Mesendoderm (in vitro differentiated cells): ENCODE measurements at regions not wholly inside any gene's neighbourhood (a gene's known extent, or its start where the extent isn't known, plus 50 kb on each side); places are given as distances from the start of the nearest gene placed in this dataset.
A peak's percentile ranks its signal among the peaks of the same experiment; 100 is the strongest.

ENCODE experiments used
- DNase-seq: peaks from one replicate; pipeline ENCODE4 v3.0.0; 2013
- H2AK5ac ChIP-seq: 2 replicates; pipeline ENCODE4 v1.6.1; 2013; ENCODE audit warnings: low read length, inconsistent platforms
- H2BK120ac ChIP-seq: 2 replicates; pipeline ENCODE4 v1.6.1; 2013; ENCODE audit warnings: low read depth, mild to moderate bottlenecking, low read length, moderate library complexity, mixed read lengths
- H2BK15ac ChIP-seq: replicated peaks from 2 replicates; pipeline ENCODE4 v1.6.1; 2013; ENCODE audit warnings: low read depth, mild to moderate bottlenecking, moderate library complexity
- H2BK5ac ChIP-seq: 2 replicates; pipeline ENCODE4 v1.6.1; 2013; ENCODE audit warnings: low read length, inconsistent platforms
- H3K18ac ChIP-seq: 2 replicates; pipeline ENCODE4 v1.6.1; 2013; ENCODE audit warnings: mild to moderate bottlenecking, low read length, mixed read lengths
- H3K23ac ChIP-seq: one replicate; pipeline ENCODE4 v1.6.1; 2013; ENCODE audit warnings: low read length
- H3K27ac ChIP-seq: 2 replicates; pipeline ENCODE4 v1.5.1; 2013; ENCODE audit warnings: low read depth, mild to moderate bottlenecking, inconsistent platforms, low read length, moderate library complexity
- H3K27me3 ChIP-seq: 2 replicates; pipeline ENCODE4 v1.6.1; 2013; ENCODE audit warnings: low read length, control low read depth, mild to moderate bottlenecking, inconsistent platforms; ENCODE audit not compliant: insufficient read depth, poor library complexity
- H3K36me3 ChIP-seq: 2 replicates; pipeline ENCODE4 v1.6.1; 2013; ENCODE audit warnings: low read length, inconsistent platforms; ENCODE audit not compliant: control insufficient read depth, insufficient read depth
- H3K4ac ChIP-seq: one replicate; pipeline ENCODE4 v1.6.1; 2013; ENCODE audit warnings: low read depth, mild to moderate bottlenecking, low read length, moderate library complexity
- H3K4me1 ChIP-seq: 2 replicates; pipeline ENCODE4 v1.6.1; 2013; ENCODE audit warnings: low read depth, low read length, inconsistent platforms; ENCODE audit not compliant: control insufficient read depth
- H3K4me2 ChIP-seq: 2 replicates; pipeline ENCODE4 v1.6.1; 2013; ENCODE audit warnings: low read length
- H3K4me3 ChIP-seq: 2 replicates; pipeline ENCODE4 v1.5.1; 2013; ENCODE audit warnings: mild to moderate bottlenecking, low read length
- H3K56ac ChIP-seq: one replicate; pipeline ENCODE4 v1.6.1; 2013; ENCODE audit warnings: low read length
- H3K79me1 ChIP-seq: 2 replicates; pipeline ENCODE4 v1.6.1; 2013; ENCODE audit warnings: low read length, inconsistent platforms
- H3K79me2 ChIP-seq: 2 replicates; pipeline ENCODE4 v1.6.1; 2013; ENCODE audit warnings: mild to moderate bottlenecking, low read length; ENCODE audit not compliant: control insufficient read depth, insufficient read depth
- H3K9ac ChIP-seq: 2 replicates; pipeline ENCODE4 v1.6.1; 2013; ENCODE audit warnings: low read length, inconsistent platforms
- H4K5ac ChIP-seq: one replicate; pipeline ENCODE4 v1.6.1; 2013; ENCODE audit warnings: low read length
- H4K8ac ChIP-seq: one replicate; pipeline ENCODE4 v1.6.1; 2013; ENCODE audit warnings: low read depth, mild to moderate bottlenecking, control low read depth, low read length, moderate library complexity
- WGBS: extraction: QIAGEN DNeasy Blood & Tissue Kit; methylation state at CpG from one replicate; pipeline ENCODE4 v1.1.7; 2013; ENCODE audit warnings: low lambda C conversion rate, missing lambda C conversion rate; ENCODE audit not compliant: insufficient coverage; ENCODE audit errors: extremely low coverage; 5-methylcytosine and 5-hydroxymethylcytosine counted together

DNA sequence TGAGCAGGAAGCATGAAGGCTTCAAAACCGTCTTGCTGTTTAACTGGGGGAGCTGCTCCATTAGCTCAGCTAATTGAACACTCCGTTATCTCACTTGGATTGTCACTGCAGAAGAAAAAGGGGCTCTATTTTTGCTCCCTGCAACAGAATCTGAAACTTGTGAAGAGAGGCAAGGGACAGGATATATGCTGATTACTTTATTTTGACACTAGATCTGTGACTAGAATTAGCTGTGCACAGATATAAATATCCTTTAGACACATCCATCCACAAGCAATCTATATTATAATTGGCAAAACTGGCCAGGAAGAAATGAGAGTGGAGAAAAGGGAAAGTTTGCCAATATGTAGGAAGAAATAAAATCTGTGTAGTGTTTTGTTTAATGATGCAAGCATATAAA, 700.1 kb upstream of the CHAC2 start:
- no peak overlapping the region for H2AK5ac ChIP-seq
- no peak overlapping the region for H4K8ac ChIP-seq
- H2BK5ac ChIP-seq, result no peak overlapping the region
- H2BK120ac ChIP-seq, result no peak overlapping the region
- H3K27ac ChIP-seq, result no peak overlapping the region
- WGBS, result no CpG with 5 or more reads among the region's 2 CpGs
- H3K4me1 ChIP-seq, result no peaks in the 10 kb centered on the region
- H3K79me2 ChIP-seq, result no peaks in the 10 kb centered on the region
- no peak overlapping the region for H3K4ac ChIP-seq
- peak; percentile 12 for DNase-seq
- H3K9ac ChIP-seq, result no peak overlapping the region
- H3K56ac ChIP-seq, result no peak overlapping the region
- no peaks in the 10 kb centered on the region for H3K27me3 ChIP-seq
- no peak overlapping the region for H4K5ac ChIP-seq
- no peak overlapping the region for H2BK15ac ChIP-seq
- H3K23ac ChIP-seq, result no peak overlapping the region
- no peaks in the 10 kb centered on the region for H3K36me3 ChIP-seq
- no peak overlapping the region for H3K4me3 ChIP-seq
- no peak overlapping the region for H3K18ac ChIP-seq
- H3K4me2 ChIP-seq, result no peak overlapping the region
- H3K79me1 ChIP-seq, result no peaks in the 10 kb centered on the region

DNA sequence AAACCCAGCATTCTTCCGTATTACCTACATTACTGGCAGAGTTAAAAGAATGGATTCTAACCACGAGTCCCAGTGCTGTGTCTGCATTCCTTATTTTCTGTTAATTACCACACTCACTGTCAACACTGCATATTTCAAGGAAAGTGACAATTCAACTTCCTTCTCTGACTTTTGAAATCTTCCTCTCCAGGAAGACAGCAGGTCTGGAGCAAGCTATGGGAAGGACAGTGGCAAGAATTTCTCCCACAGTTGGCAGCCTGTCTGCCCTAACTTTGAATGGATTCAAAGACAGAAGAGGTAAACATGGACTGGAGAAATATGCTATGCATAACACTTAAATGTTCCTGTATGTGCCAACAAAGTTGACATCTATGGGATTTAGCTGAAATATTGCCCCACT, 700.5 kb upstream of the CHAC2 start:
- H4K8ac ChIP-seq, result no peak overlapping the region
- no peaks in the 10 kb centered on the region for H3K79me2 ChIP-seq
- H3K4me3 ChIP-seq, result no peak overlapping the region
- no CpG with 5 or more reads among the region's 2 CpGs for WGBS
- peak; percentile 55 for DNase-seq
- H2BK15ac ChIP-seq, result no peak overlapping the region
- H3K4ac ChIP-seq, result no peak overlapping the region
- no peaks in the 10 kb centered on the region for H3K4me1 ChIP-seq
- no peak overlapping the region for H2BK5ac ChIP-seq
- H3K56ac ChIP-seq, result no peak overlapping the region
- no peaks in the 10 kb centered on the region for H3K27me3 ChIP-seq
- H3K4me2 ChIP-seq, result no peak overlapping the region
- H4K5ac ChIP-seq, result no peak overlapping the region
- H3K18ac ChIP-seq, result no peak overlapping the region
- no peak overlapping the region for H3K23ac ChIP-seq
- H3K9ac ChIP-seq, result no peak overlapping the region
- H2AK5ac ChIP-seq, result no peak overlapping the region
- no peak overlapping the region for H2BK120ac ChIP-seq
- no peaks in the 10 kb centered on the region for H3K36me3 ChIP-seq
- H3K79me1 ChIP-seq, result no peaks in the 10 kb centered on the region
- H3K27ac ChIP-seq, result no peak overlapping the region

DNA sequence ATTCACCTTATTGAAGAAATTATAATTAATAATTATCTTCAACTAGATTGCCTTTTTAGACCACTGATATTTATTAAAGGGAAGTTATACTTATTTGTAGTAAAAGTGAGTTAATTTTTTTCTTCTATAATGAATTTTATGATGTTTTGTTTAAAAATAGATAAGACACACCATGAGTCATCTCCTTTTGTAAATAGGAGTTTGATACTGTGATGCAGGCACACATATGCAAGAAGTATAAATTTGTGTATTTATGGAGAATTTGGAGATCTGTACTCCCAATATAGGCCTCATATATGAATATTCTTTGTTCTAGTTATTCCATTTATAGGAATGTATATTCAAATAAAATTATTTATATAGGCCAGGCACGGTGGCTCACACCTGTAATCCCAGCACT, 703.5 kb upstream of the CHAC2 start:
- H3K9ac ChIP-seq, result no peak overlapping the region
- H3K4me1 ChIP-seq, result no peaks in the 10 kb centered on the region
- no peak overlapping the region for H2BK120ac ChIP-seq
- H3K18ac ChIP-seq, result no peak overlapping the region
- no peaks in the 10 kb centered on the region for H3K79me2 ChIP-seq
- H4K8ac ChIP-seq, result no peak overlapping the region
- H3K56ac ChIP-seq, result no peak overlapping the region
- H3K27ac ChIP-seq, result no peak overlapping the region
- H3K4me3 ChIP-seq, result no peak overlapping the region
- no peak overlapping the region for H3K4me2 ChIP-seq
- H3K4ac ChIP-seq, result no peak overlapping the region
- H3K36me3 ChIP-seq, result no peaks in the 10 kb centered on the region
- no peak overlapping the region for H4K5ac ChIP-seq
- no CpG with 5 or more reads among the region's 1 CpG for whole genome bisulfite sequencing
- DNase-seq, result no peak
- H3K27me3 ChIP-seq, result no peaks in the 10 kb centered on the region
- no peak overlapping the region for H3K23ac ChIP-seq
- no peak overlapping the region for H2BK5ac ChIP-seq
- no peaks in the 10 kb centered on the region for H3K79me1 ChIP-seq
- H2BK15ac ChIP-seq, result no peak overlapping the region
- no peak overlapping the region for H2AK5ac ChIP-seq

DNA sequence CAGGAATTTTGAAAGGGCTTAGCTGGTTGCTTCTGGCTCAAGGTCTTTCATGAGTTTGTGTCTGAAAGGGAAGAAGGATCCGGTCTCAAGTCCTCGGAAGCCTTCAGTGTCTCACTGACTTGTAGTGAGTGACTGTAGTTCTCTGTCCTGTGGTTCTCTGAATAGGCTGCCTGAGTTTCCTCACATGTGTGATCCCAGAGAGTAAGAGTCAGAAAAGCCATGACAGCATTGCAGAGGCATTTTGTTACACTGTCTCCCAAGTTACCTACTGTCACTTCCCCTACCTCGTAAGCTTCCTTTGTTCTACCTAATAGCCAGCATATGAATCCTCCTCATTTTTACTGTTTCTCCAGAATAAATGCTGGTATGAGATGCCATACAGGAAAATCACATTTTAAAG, 709.1 kb upstream of the CHAC2 start:
- Histone ChIP-seq H3K9ac (no peak overlapping the region), H3K27ac (no peak overlapping the region), H2BK5ac (no peak overlapping the region), H4K5ac (no peak overlapping the region), H3K4me2 (no peak overlapping the region), H2BK120ac (no peak overlapping the region), H3K27me3 (no peaks in the 10 kb centered on the region), H3K36me3 (no peaks in the 10 kb centered on the region), H3K23ac (no peak overlapping the region), H3K4ac (no peak overlapping the region), H4K8ac (no peak overlapping the region), H3K4me1 (no peaks in the 10 kb centered on the region), H3K56ac (peak overlapping the region; percentile 12), H3K4me3 (no peak overlapping the region), H3K79me2 (no peaks in the 10 kb centered on the region), H2BK15ac (no peak overlapping the region), H3K79me1 (no peaks in the 10 kb centered on the region), H2AK5ac (no peak overlapping the region), H3K18ac (no peak overlapping the region)
- peak; percentile 98 for DNase-seq
- no CpG with 5 or more reads among the region's 3 CpGs for WGBS

DNA sequence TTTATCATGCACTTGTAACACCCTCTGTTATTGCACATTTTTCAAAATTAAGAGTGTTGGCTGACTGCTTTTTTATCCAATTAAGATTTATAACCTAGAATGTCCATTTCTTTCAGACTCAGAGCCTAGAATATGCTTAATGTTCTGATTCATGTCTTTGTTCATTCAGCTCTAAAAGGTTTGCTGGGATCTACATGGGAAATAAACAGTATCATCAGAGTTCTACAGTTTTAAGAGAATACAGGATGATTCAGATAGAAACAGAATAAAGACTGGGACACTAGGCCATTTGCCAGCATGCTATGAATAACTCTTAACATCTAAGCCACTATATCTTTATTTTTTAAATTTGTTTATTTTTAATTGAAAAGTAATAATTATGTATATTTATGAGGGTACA, 713.7 kb upstream of the CHAC2 start:
- H3K9ac ChIP-seq, result no peak overlapping the region
- no peak overlapping the region for H3K56ac ChIP-seq
- no peaks in the 10 kb centered on the region for H3K4me1 ChIP-seq
- H3K36me3 ChIP-seq, result no peaks in the 10 kb centered on the region
- H3K4ac ChIP-seq, result no peak overlapping the region
- no peaks in the 10 kb centered on the region for H3K79me1 ChIP-seq
- no peak overlapping the region for H2BK120ac ChIP-seq
- H2AK5ac ChIP-seq, result no peak overlapping the region
- H2BK5ac ChIP-seq, result no peak overlapping the region
- H3K4me2 ChIP-seq, result no peak overlapping the region
- H4K8ac ChIP-seq, result no peak overlapping the region
- no peak overlapping the region for H3K27ac ChIP-seq
- no peak overlapping the region for H3K18ac ChIP-seq
- no peak for DNase-seq
- H3K4me3 ChIP-seq, result no peak overlapping the region
- no peak overlapping the region for H3K23ac ChIP-seq
- no peak overlapping the region for H2BK15ac ChIP-seq
- H3K27me3 ChIP-seq, result no peaks in the 10 kb centered on the region
- H3K79me2 ChIP-seq, result no peaks in the 10 kb centered on the region
- no peak overlapping the region for H4K5ac ChIP-seq

DNA sequence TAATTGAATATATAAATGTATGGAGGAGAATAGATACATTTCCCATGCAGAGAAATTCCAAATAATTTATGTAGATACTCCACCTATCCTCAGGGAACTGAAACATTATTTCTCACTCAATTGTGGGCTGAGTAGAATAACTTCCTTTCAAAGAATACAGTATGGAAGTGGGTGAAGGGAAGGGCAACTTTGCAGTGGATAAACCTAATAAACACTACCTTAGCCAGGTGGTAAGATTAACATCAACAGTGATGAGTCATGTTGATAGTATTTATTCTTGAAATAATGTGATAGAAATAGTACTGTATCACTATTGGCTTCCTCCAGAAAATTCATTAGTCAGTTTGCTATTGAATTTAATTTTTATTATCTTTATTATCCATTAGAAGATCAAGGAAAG, 716.4 kb upstream of the CHAC2 start:
- H2BK120ac ChIP-seq, result no peak overlapping the region
- H2BK5ac ChIP-seq, result no peak overlapping the region
- no peak overlapping the region for H3K4me2 ChIP-seq
- no peak overlapping the region for H3K9ac ChIP-seq
- H3K36me3 ChIP-seq, result no peaks in the 10 kb centered on the region
- H4K5ac ChIP-seq, result no peak overlapping the region
- H3K4me1 ChIP-seq, result no peaks in the 10 kb centered on the region
- H3K27me3 ChIP-seq, result no peaks in the 10 kb centered on the region
- no peak overlapping the region for H3K18ac ChIP-seq
- no peak overlapping the region for H3K4me3 ChIP-seq
- DNase-seq, result no peak
- no peak overlapping the region for H3K23ac ChIP-seq
- no peak overlapping the region for H4K8ac ChIP-seq
- H2BK15ac ChIP-seq, result no peak overlapping the region
- no peaks in the 10 kb centered on the region for H3K79me1 ChIP-seq
- H3K27ac ChIP-seq, result no peak overlapping the region
- H3K4ac ChIP-seq, result no peak overlapping the region
- no peak overlapping the region for H2AK5ac ChIP-seq
- H3K56ac ChIP-seq, result no peak overlapping the region
- no peaks in the 10 kb centered on the region for H3K79me2 ChIP-seq
